Osteocyte (in vitro differentiated cells): ENCODE measurements at regions not wholly inside any gene's neighbourhood (a gene's known extent, or its start where the extent isn't known, plus 50 kb on each side); places are given as distances from the start of the nearest gene placed in this dataset.

ENCODE experiments used
- DNase-seq: peaks from one replicate; pipeline ENCODE4 v3.0.0; 2021; ENCODE audit warnings: mixed read lengths; ENCODE audit not compliant: unreplicated experiment; ENCODE audit errors: extremely low spot score
- H3K27ac Mint-ChIP-seq: one replicate; pipeline ENCODE4 v1.8.0; 2021; ENCODE audit warnings: mild to moderate bottlenecking, mixed read lengths; ENCODE audit not compliant: unreplicated experiment
- H3K27me3 Mint-ChIP-seq: one replicate; pipeline ENCODE4 v1.8.0; 2021; ENCODE audit warnings: mixed read lengths; ENCODE audit not compliant: unreplicated experiment
- H3K36me3 Mint-ChIP-seq: one replicate; pipeline ENCODE4 v1.8.0; 2021; ENCODE audit warnings: mixed read lengths; ENCODE audit not compliant: unreplicated experiment
- H3K4me1 Mint-ChIP-seq: one replicate; pipeline ENCODE4 v1.8.0; 2021; ENCODE audit warnings: mixed read lengths; ENCODE audit not compliant: unreplicated experiment
- H3K4me3 Mint-ChIP-seq: one replicate; pipeline ENCODE4 v1.8.0; 2021; ENCODE audit warnings: mild to moderate bottlenecking, moderate library complexity, mixed read lengths; ENCODE audit not compliant: unreplicated experiment
- H3K9me3 Mint-ChIP-seq: one replicate; pipeline ENCODE4 v1.8.0; 2021; ENCODE audit warnings: mixed read lengths; ENCODE audit not compliant: unreplicated experiment
- TF ChIP-seq, protein P1 (sequence below): fragments of 200-600 bp; sonication (generic); IDR thresholded peaks from 2 replicates; pipeline ENCODE4 v1.5.0; 2021; ENCODE audit warnings: antibody characterized with exemption, mild to moderate bottlenecking, moderate library complexity

DNA sequence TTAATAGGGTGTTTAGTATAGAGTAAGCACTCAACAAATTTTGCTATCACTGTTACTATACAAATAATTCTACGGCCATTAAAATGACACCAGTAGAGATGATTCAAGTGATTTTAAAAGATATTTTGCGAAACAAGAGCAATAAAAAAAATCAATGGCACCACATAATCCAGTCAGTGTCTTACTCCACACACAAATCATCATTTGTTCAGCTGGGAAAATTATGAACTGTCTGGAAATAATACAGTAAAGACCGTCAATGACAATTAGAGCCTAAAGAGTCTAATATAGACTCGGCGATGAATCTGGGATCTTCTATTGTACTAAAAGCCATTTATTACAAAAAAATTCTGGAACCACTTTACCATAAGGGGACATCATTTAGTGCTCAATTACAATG lies 270.5 kb downstream of the ARRDC4 start:
- H3K4me1 Mint-ChIP-seq: no peaks in the 10 kb centered on the region
- no peak overlapping the region for H3K27ac Mint-ChIP-seq
- no peaks in the 10 kb centered on the region for H3K9me3 Mint-ChIP-seq
- TF ChIP-seq, protein P1, sequence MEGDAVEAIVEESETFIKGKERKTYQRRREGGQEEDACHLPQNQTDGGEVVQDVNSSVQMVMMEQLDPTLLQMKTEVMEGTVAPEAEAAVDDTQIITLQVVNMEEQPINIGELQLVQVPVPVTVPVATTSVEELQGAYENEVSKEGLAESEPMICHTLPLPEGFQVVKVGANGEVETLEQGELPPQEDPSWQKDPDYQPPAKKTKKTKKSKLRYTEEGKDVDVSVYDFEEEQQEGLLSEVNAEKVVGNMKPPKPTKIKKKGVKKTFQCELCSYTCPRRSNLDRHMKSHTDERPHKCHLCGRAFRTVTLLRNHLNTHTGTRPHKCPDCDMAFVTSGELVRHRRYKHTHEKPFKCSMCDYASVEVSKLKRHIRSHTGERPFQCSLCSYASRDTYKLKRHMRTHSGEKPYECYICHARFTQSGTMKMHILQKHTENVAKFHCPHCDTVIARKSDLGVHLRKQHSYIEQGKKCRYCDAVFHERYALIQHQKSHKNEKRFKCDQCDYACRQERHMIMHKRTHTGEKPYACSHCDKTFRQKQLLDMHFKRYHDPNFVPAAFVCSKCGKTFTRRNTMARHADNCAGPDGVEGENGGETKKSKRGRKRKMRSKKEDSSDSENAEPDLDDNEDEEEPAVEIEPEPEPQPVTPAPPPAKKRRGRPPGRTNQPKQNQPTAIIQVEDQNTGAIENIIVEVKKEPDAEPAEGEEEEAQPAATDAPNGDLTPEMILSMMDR: no peak
- H3K27me3 Mint-ChIP-seq: no peaks in the 10 kb centered on the region
- no peak overlapping the region for H3K4me3 Mint-ChIP-seq
- no peak for DNase-seq
- no peaks in the 10 kb centered on the region for H3K36me3 Mint-ChIP-seq

DNA sequence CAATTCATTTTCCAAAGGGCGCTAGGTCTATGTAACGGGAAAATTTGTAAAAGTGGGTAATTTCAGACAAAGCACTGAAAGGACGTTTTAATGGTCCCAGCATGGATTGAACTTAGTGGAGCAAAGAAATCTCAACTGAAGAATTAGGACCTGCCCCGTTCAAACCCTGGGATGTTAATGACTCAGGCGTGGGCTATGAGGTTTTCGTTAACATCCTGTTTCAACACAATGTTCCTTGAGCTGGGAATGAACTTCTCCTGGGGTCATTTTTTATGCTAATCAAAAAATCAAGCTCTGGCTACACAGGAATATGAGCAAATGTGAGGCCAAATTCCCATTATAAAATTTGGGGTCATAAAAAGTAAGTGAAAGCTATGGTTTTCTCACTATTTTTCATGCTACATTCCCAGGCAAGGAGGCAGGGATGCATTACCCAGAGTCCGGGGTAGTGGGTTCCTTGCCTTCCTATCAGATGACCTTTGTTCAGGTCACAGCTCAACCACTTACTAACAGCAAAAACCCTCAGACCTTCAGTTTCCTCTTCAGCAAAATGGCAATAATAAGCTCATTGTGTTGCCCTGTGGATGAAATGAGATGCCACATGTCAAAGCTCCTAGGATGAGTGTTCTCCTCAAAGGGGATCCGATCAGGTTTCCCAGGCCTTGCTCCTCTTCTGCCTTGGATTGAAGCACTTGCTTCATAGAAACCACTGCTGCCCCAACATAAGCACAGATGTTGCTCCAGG lies 271.4 kb downstream of the ARRDC4 start:
- DNase-seq: no peak
- no peaks in the 10 kb centered on the region for H3K36me3 Mint-ChIP-seq

GRCh38 chr15:98232761-98233160 lies 272.3 kb downstream of the ARRDC4 start:
- Mint-ChIP-seq H3K27ac (no peak overlapping the region), H3K9me3 (no peaks in the 10 kb centered on the region), H3K4me1 (no peaks in the 10 kb centered on the region), H3K4me3 (no peak overlapping the region), H3K36me3 (no peaks in the 10 kb centered on the region), H3K27me3 (no peaks in the 10 kb centered on the region)
- DNase-seq: no peak
- TF ChIP-seq, protein P1: no peak

More for the DNA sequence above, 271.4 kb downstream of the ARRDC4 start:
- Mint-ChIP-seq H3K27me3 (no peaks in the 10 kb centered on the region), H3K4me1 (no peaks in the 10 kb centered on the region), H3K27ac (no peak overlapping the region), H3K4me3 (no peak overlapping the region), H3K9me3 (no peaks in the 10 kb centered on the region)
- TF ChIP-seq, protein P1: no peak

DNA sequence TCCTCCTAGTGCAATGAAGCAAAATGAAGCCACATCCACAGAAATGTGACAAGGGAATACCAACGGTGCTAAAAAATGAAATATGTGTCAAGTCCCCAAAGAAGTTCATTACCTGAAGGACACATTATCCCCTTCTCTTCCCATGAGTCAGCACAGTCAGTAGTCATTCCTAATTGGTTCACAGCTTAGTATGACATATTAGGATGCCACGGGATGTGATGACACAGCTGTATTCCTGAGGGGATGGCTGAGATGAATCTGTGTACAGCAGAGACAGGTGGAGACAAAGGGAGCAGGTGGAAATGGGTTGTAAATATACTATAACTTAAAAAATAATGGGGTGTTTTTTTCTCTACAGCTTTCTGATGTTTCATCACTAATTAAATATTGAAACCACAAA lies 273.4 kb downstream of the ARRDC4 start:
- H3K36me3 Mint-ChIP-seq: no peaks in the 10 kb centered on the region
- no peaks in the 10 kb centered on the region for H3K27me3 Mint-ChIP-seq
- TF ChIP-seq, protein P1: no peak
- H3K27ac Mint-ChIP-seq: no peak overlapping the region
- no peak for DNase-seq
- no peaks in the 10 kb centered on the region for H3K9me3 Mint-ChIP-seq
- no peaks in the 10 kb centered on the region for H3K4me1 Mint-ChIP-seq
- H3K4me3 Mint-ChIP-seq: no peak overlapping the region

- Mint-ChIP-seq H3K4me1 (no peaks in the 10 kb centered on the region), H3K27ac (no peak overlapping the region), H3K9me3 (no peaks in the 10 kb centered on the region), H3K36me3 (no peaks in the 10 kb centered on the region), H3K27me3 (no peaks in the 10 kb centered on the region), H3K4me3 (no peak overlapping the region)
- TF ChIP-seq, protein P1: no peak
- DNase-seq: no peak
Observed at GRCh38 chr15:98240303-98240702, 279.8 kb downstream of the ARRDC4 start.
